CD4-positive, alpha-beta T cell treated with Interleukin-15 for 1 hour (primary cell): ENCODE measurements at regions not wholly inside any gene's neighbourhood (a gene's known extent, or its start where the extent isn't known, plus 50 kb on each side); places are given as distances from the start of the nearest gene placed in this dataset.

Source experiments
- DNase-seq: peaks from one replicate; pipeline ENCODE4 v3.0.0-alpha.2; 2020

- no peak for DNase-seq
These were observed 120.1 kb upstream of the TWIST2 start for GRCh38 chr2:238727585-238728329.

GRCh38 chr2:238728330-238729260 lies 119.3 kb upstream of the TWIST2 start:
- no peak for DNase-seq

- DNase-seq: no peak
These were observed 118.5 kb upstream of the TWIST2 start for GRCh38 chr2:238729261-238729935.

GRCh38 chr2:238730001-238730669 lies 117.8 kb upstream of the TWIST2 start:
- DNase-seq: no peak

GRCh38 chr2:238730881-238731280 lies 117.0 kb upstream of the TWIST2 start:
- no peak for DNase-seq

- no peak for DNase-seq
These were observed 115.9 kb upstream of the TWIST2 start for GRCh38 chr2:238731961-238732360.

- DNase-seq: no peak
These were observed 109.0 kb upstream of the TWIST2 start for GRCh38 chr2:238738917-238739316.

GRCh38 chr2:238739668-238740067 lies 108.2 kb upstream of the TWIST2 start:
- DNase-seq: no peak

- no peak for DNase-seq
These were observed 106.6 kb upstream of the TWIST2 start for GRCh38 chr2:238741277-238741676.

GRCh38 chr2:238742066-238742465 lies 105.8 kb upstream of the TWIST2 start:
- DNase-seq: no peak

- DNase-seq: no peak
These were observed 105.2 kb upstream of the TWIST2 start for GRCh38 chr2:238742664-238743063.

- DNase-seq: no peak
These were observed 104.4 kb upstream of the TWIST2 start for GRCh38 chr2:238743243-238744065.

- no peak for DNase-seq
These were observed 102.9 kb upstream of the TWIST2 start for GRCh38 chr2:238744951-238745350.

- DNase-seq: no peak
These were observed 101.9 kb upstream of the TWIST2 start for GRCh38 chr2:238745997-238746396.

GRCh38 chr2:238747114-238747513 lies 100.8 kb upstream of the TWIST2 start:
- no peak for DNase-seq

- no peak for DNase-seq
These were observed 100.3 kb upstream of the TWIST2 start for GRCh38 chr2:238747557-238747956.

- DNase-seq: no peak
These were observed 97.5 kb upstream of the TWIST2 start for GRCh38 chr2:238750212-238750904.

- no peak for DNase-seq
These were observed 93.6 kb upstream of the TWIST2 start for GRCh38 chr2:238754259-238754658.

GRCh38 chr2:238761868-238762267 lies 86.0 kb upstream of the TWIST2 start:
- DNase-seq: no peak

GRCh38 chr2:238763471-238763995 lies 84.4 kb upstream of the TWIST2 start:
- DNase-seq: no peak

- no peak for DNase-seq
These were observed 82.3 kb upstream of the TWIST2 start for GRCh38 chr2:238765590-238765989.
